ENCODE measurements at regions not wholly inside any gene's neighbourhood (a gene's known extent, or its start where the extent isn't known, plus 50 kb on each side); places are given as distances from the start of the nearest gene placed in this dataset.

GRCh38 chr1:106780066-106780465, 276.4 kb upstream of the PRMT6 start:
- no peak overlapping the region for H3K4me3 ChIP-seq (ENCODE audit: low read depth, low read length)
- TF ChIP-seq CTCF (IDR thresholded peaks at IDR 0.05; ENCODE audit: low read depth, low read length): no peak

GRCh38 chr1:106780806-106781569, 275.5 kb upstream of the PRMT6 start:
- no peak for TF ChIP-seq CTCF (IDR thresholded peaks at IDR 0.05; ENCODE audit: low read depth, low read length)
- no peak overlapping the region for H3K4me3 ChIP-seq (ENCODE audit: low read depth, low read length)

GRCh38 chr1:106785176-106785575, 271.3 kb upstream of the PRMT6 start:
- H3K4me3 ChIP-seq (ENCODE audit: low read depth, low read length): no peak overlapping the region
- TF ChIP-seq CTCF (IDR thresholded peaks at IDR 0.05; ENCODE audit: low read depth, low read length): no peak

GRCh38 chr1:106787520-106787919, 269.0 kb upstream of the PRMT6 start:
- no peak overlapping the region for H3K4me3 ChIP-seq (ENCODE audit: low read depth, low read length)
- no peak for TF ChIP-seq CTCF (IDR thresholded peaks at IDR 0.05; ENCODE audit: low read depth, low read length)

- TF ChIP-seq CTCF (IDR thresholded peaks at IDR 0.05; ENCODE audit: low read depth, low read length): no peak
Observed at GRCh38 chr1:106789686-106790085, 266.8 kb upstream of the PRMT6 start.

GRCh38 chr1:106791041-106791440, 265.4 kb upstream of the PRMT6 start:
- TF ChIP-seq CTCF (IDR thresholded peaks at IDR 0.05; ENCODE audit: low read depth, low read length): no peak
- H3K4me3 ChIP-seq (ENCODE audit: low read depth, low read length): no peak overlapping the region

More at GRCh38 chr1:106789686-106790085, 266.8 kb upstream of the PRMT6 start:
- no peak overlapping the region for H3K4me3 ChIP-seq (ENCODE audit: low read depth, low read length)

GRCh38 chr1:106793651-106794050, 262.8 kb upstream of the PRMT6 start:
- no peak overlapping the region for H3K4me3 ChIP-seq (ENCODE audit: low read depth, low read length)
- no peak for TF ChIP-seq CTCF (IDR thresholded peaks at IDR 0.05; ENCODE audit: low read depth, low read length)
